LNCAP (cell line): ENCODE measurements at regions not wholly inside any gene's neighbourhood (a gene's known extent, or its start where the extent isn't known, plus 50 kb on each side); places are given as distances from the start of the nearest gene placed in this dataset.

Experiments
- CTCF ChIP-seq: fragments of 450-650 bp; IDR thresholded peaks from 2 replicates; pipeline ENCODE4 v1.5.1; 2017; ENCODE audit warnings: mild to moderate bottlenecking

DNA sequence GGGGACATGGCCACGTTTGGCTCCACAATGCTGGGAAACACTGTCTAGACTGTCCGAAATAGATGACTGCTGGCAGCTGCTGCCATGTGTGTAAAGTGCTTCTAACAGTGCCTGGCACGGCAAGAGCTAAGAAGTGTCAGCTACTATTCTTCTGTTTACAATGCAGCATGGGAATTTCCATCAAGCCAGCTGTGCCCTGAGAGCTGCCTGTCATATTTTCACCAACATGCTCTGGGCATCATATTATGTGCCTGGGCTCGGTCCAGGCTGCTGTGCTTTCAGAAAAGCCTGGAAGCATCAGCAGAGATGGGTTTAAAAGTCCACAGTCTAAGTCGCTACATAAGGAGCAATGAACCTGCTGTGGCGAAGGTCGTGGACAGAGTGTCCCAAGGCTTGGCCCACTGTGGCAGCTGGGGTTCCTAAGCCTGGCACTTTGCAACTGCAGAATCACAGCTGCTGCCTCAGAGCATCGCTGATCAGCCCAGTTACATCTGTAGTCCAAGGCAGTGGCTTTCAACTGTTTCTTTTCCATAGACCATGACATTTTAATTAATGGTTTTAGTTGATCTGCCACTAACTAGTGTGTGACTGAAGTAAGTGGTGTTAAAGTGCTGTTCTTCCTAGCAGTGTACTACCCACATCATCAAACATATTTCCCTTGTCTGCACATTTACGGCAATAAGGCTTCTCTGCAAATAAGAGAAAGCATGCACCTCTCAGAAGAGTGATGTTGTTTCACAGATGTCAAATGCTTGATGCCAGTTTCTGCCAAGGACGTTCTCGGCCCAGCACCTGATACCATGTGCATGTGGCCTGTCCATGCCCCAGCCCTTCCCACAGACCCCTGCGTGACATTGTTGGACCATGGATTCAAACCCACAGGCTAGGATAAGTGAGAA lies 95.7 kb upstream of the C1QTNF9B start:
- TF ChIP-seq CTCF, result no peak

- TF ChIP-seq CTCF, result no peak
Measured at GRCh38 chr13:23993680-23993985, 96.3 kb upstream of the C1QTNF9B start.

GRCh38 chr13:23995283-23996073 lies 98.2 kb upstream of the C1QTNF9B start:
- no peak for TF ChIP-seq CTCF

- TF ChIP-seq CTCF, result no peak
Measured at GRCh38 chr13:23996456-23996855, 99.2 kb upstream of the C1QTNF9B start.

- no peak for TF ChIP-seq CTCF
Measured at GRCh38 chr13:23999424-23999823, 102.1 kb upstream of the C1QTNF9B start.

GRCh38 chr13:24002206-24002815 lies 105.0 kb upstream of the C1QTNF9B start:
- no peak for TF ChIP-seq CTCF

GRCh38 chr13:24004142-24004899 lies 107.0 kb upstream of the C1QTNF9B start:
- TF ChIP-seq CTCF, result no peak
